Panc1 (cell line): ENCODE measurements at regions not wholly inside any gene's neighbourhood (a gene's known extent, or its start where the extent isn't known, plus 50 kb on each side); places are given as distances from the start of the nearest gene placed in this dataset.

ENCODE experiments used
- ATAC-seq: fragments of 200-7000 bp; cut with Tn5 transposase; 2 replicates; pipeline ENCODE4 v1.9.1; 2020; ENCODE audit warnings: mild to moderate bottlenecking, moderate library complexity
- BruUV-seq: library from RNA; stranded (reverse); fragments of 400-500 nt; replicated peaks from 2 replicates; lab custom pipeline; 2021; lab: Mats Ljungman, UMichigan
- CTCF ChIA-PET: fragments of 300-600 bp; sonication (Branson Sonifier 250); formaldehyde crosslinking; loops from one replicate; lab custom pipeline; 2022; ENCODE audit warnings: antibody characterized with exemption; lab: Charles Lee
- POLR2A ChIA-PET: fragments of 300-600 bp; sonication (Branson Sonifier 250); formaldehyde crosslinking; loops from one replicate; lab custom pipeline; 2022; ENCODE audit warnings: antibody characterized with exemption; lab: Charles Lee
- DNase-seq: peaks from one replicate; pipeline ENCODE4 v3.0.0-alpha.2; 2010; ENCODE audit warnings: low read depth, low spot score
- H3K27ac ChIP-seq: 2 replicates; pipeline ENCODE4 v1.5.1; 2011; ENCODE audit warnings: mild to moderate bottlenecking, low read length, inconsistent platforms
- H3K27me3 ChIP-seq: fragments of 200-500 bp; sonication (Bioruptor generic); 2 replicates; pipeline ENCODE4 v1.6.0; 2014; ENCODE audit warnings: low read length, inconsistent platforms; ENCODE audit not compliant: control insufficient read depth, insufficient read depth
- H3K36me3 ChIP-seq: fragments of 200-500 bp; sonication (Bioruptor generic); 2 replicates; pipeline ENCODE4 v1.5.1; 2014; ENCODE audit warnings: inconsistent platforms, mild to moderate bottlenecking, low read length, moderate library complexity; ENCODE audit not compliant: control insufficient read depth, insufficient read depth
- H3K4me1 ChIP-seq: 2 replicates; pipeline ENCODE4 v1.5.1; 2011; ENCODE audit warnings: inconsistent platforms, mild to moderate bottlenecking, low read length, moderate library complexity; ENCODE audit not compliant: control insufficient read depth, insufficient read depth
- H3K4me3 ChIP-seq, 2 experiments: 2 replicates each; pipeline ENCODE4 v1.5.1; 2011 to 2012; ENCODE audit warnings: low read depth in 2 of 2, low read length in 2 of 2, mild to moderate bottlenecking in 2 of 2, inconsistent platforms in 1 of 2, moderate library complexity in 1 of 2
- H3K9me3 ChIP-seq: fragments of 200-500 bp; sonication (Bioruptor generic); 2 replicates; pipeline ENCODE4 v1.5.1; 2014; ENCODE audit warnings: low read depth, mild to moderate bottlenecking, inconsistent platforms, low read length, moderate library complexity; ENCODE audit not compliant: control insufficient read depth, insufficient read depth
- POLR2AphosphoS5 ChIP-seq: IDR thresholded peaks from 2 replicates; pipeline ENCODE4 v1.6.1; 2012; ENCODE audit warnings: mild to moderate bottlenecking, low read depth, low read length, moderate library complexity
- SIN3A ChIP-seq: IDR thresholded peaks from 2 replicates; pipeline ENCODE4 v1.6.1; 2012; ENCODE audit warnings: low read depth, mild to moderate bottlenecking, low read length, moderate library complexity, borderline replicate concordance; ENCODE audit not compliant: insufficient read depth
- TCF7L2 ChIP-seq: IDR thresholded peaks from 2 replicates; pipeline ENCODE4 v1.6.1; 2011; ENCODE audit warnings: mild to moderate bottlenecking, low read depth, low read length, inconsistent platforms
- in situ Hi-C: cut with HindIII; loops from 2 replicates; pipeline ENCODE4 v1.10.0; 2016; ENCODE audit warnings: low sequenced_read_pairs, low pct_unique_long_range_greater_than_20kb
- intact Hi-C: fragments of 100-400 bp; cut with micrococcal nuclease; formaldehyde crosslinking; loops from one replicate; pipeline ENCODE4 v1.10.0; 2022; ENCODE audit not compliant: unreplicated experiment
- TF ChIP-seq, protein P1 (sequence below), 2 experiments: IDR thresholded peaks; 2 replicates each; pipeline ENCODE4 v1.6.1; 2011 to 2012; ENCODE audit warnings: low read depth in 2 of 2, control low read depth in 1 of 2, low read length in 1 of 2, mild to moderate bottlenecking in 1 of 2, moderate library complexity in 1 of 2; ENCODE audit not compliant: insufficient read depth in 1 of 2
- TF ChIP-seq, protein P2 (sequence below): fragments of 450-650 bp; IDR thresholded peaks from 2 replicates; pipeline ENCODE4 v1.5.1; 2017; ENCODE audit warnings: mild to moderate bottlenecking

DNA sequence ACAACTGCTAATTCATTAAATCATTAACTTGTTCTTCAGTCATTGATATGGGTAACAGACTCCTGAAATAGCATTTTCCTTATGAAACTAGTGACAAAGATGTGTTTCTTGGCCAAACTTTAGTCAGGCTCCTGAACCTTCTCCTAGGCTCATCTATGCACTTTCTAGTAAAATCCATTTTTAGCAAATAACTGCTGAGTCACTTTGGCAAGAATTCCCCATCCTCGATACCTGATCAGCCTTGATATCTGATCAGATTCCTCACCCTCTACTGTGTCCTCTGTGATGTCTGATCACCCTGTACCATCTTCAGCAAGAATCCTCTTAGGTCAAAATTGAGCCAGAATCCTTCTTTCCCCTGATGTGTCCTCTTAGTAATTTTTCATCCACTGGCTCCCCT is 161.2 kb upstream of the TAPT1 start:
- H3K9me3 ChIP-seq: no peaks in the 10 kb centered on the region
- no peaks in the 10 kb centered on the region for H3K4me1 ChIP-seq
- no peak overlapping the region for H3K4me3 ChIP-seq
- in situ Hi-C loops (no loop called here), intact Hi-C loops (no loop called here)
- no peak for ATAC-seq
- ChIA-PET POLR2A (no interaction called here), CTCF (no interaction called here)
- BruUV-seq: no TSS peak
- H3K36me3 ChIP-seq: no peaks in the 10 kb centered on the region
- no peaks in the 10 kb centered on the region for H3K27me3 ChIP-seq
- no peak for DNase-seq
- TF ChIP-seq TCF7L2 (no peak), SIN3A (no peak)
- no peak overlapping the region for H3K27ac ChIP-seq

DNA sequence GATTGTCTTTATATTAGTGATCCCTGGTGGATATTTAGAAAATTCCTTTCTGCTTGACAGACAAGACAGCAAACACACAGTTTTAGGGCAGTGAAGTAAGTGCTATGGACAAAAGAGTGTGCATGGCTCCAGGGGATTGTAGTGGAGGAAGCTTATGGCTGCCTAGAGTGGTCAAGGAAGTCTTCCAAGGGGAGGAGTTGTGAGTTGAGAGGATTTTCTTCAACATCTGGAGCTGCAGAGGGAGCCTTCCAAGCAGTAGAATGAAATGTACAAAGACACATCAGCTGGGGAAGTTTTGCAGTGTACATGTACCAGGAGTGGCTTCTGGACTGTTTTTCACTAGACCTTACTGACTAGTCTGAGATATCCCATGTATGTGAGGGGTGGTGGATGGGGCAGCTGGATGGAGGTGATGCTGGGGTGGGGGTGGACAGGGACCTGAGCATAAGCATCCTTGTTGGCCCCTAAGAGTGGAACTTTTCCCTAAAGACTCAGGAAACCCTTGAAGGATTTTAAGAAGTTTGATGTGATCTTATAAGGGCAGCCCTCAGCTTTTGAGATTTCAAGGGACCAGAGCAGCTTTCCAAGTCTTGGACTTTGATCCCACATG is 160.5 kb upstream of the TAPT1 start:
- H3K27ac ChIP-seq: no peak overlapping the region
- TF ChIP-seq SIN3A (no peak), POLR2AphosphoS5 (no peak), TCF7L2 (no peak)
- TF ChIP-seq, protein P1, sequence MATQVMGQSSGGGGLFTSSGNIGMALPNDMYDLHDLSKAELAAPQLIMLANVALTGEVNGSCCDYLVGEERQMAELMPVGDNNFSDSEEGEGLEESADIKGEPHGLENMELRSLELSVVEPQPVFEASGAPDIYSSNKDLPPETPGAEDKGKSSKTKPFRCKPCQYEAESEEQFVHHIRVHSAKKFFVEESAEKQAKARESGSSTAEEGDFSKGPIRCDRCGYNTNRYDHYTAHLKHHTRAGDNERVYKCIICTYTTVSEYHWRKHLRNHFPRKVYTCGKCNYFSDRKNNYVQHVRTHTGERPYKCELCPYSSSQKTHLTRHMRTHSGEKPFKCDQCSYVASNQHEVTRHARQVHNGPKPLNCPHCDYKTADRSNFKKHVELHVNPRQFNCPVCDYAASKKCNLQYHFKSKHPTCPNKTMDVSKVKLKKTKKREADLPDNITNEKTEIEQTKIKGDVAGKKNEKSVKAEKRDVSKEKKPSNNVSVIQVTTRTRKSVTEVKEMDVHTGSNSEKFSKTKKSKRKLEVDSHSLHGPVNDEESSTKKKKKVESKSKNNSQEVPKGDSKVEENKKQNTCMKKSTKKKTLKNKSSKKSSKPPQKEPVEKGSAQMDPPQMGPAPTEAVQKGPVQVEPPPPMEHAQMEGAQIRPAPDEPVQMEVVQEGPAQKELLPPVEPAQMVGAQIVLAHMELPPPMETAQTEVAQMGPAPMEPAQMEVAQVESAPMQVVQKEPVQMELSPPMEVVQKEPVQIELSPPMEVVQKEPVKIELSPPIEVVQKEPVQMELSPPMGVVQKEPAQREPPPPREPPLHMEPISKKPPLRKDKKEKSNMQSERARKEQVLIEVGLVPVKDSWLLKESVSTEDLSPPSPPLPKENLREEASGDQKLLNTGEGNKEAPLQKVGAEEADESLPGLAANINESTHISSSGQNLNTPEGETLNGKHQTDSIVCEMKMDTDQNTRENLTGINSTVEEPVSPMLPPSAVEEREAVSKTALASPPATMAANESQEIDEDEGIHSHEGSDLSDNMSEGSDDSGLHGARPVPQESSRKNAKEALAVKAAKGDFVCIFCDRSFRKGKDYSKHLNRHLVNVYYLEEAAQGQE (IDR thresholded peaks at IDR 0.05; ENCODE audit: insufficient read depth in 1 of 2, low read depth in 2 of 2, low read length in 1 of 2): no peak
- TF ChIP-seq, protein P2, sequence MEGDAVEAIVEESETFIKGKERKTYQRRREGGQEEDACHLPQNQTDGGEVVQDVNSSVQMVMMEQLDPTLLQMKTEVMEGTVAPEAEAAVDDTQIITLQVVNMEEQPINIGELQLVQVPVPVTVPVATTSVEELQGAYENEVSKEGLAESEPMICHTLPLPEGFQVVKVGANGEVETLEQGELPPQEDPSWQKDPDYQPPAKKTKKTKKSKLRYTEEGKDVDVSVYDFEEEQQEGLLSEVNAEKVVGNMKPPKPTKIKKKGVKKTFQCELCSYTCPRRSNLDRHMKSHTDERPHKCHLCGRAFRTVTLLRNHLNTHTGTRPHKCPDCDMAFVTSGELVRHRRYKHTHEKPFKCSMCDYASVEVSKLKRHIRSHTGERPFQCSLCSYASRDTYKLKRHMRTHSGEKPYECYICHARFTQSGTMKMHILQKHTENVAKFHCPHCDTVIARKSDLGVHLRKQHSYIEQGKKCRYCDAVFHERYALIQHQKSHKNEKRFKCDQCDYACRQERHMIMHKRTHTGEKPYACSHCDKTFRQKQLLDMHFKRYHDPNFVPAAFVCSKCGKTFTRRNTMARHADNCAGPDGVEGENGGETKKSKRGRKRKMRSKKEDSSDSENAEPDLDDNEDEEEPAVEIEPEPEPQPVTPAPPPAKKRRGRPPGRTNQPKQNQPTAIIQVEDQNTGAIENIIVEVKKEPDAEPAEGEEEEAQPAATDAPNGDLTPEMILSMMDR: no peak
- no peaks in the 10 kb centered on the region for H3K4me1 ChIP-seq
- in situ Hi-C loops (no loop called here), intact Hi-C loops (no loop called here)
- no TSS peak for BruUV-seq
- CTCF ChIA-PET: no interaction called here
- no peak for DNase-seq
- no peaks in the 10 kb centered on the region for H3K36me3 ChIP-seq
- no peak for ATAC-seq
- no peak overlapping the region for H3K4me3 ChIP-seq
- H3K27me3 ChIP-seq: no peaks in the 10 kb centered on the region
- no peaks in the 10 kb centered on the region for H3K9me3 ChIP-seq
- POLR2A ChIA-PET: no interaction called here

DNA sequence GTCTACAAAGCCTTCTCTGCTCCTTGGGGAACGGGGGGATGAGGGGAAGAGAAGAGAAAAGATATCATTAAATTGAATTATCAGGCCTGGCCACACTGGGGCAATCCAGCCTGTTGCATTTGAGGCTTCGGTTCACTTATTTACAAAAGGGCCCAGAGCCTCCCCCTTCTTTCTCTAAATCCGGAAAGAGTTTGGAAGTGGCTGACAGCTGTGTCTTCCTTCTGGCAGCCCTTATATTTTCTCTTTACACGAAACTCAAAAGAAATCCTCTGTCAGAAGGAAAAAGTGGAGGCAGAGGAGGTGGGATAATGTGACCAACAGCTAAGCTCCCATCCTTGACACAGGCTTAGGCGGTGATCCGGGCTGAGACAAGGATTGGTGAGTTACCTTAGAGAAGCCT is 158.3 kb upstream of the TAPT1 start:
- DNase-seq: no peak
- no peak overlapping the region for H3K4me3 ChIP-seq
- ChIA-PET CTCF (no interaction called here), POLR2A (no interaction called here)
- H3K27ac ChIP-seq: no peak overlapping the region
- no peaks in the 10 kb centered on the region for H3K9me3 ChIP-seq
- no peaks in the 10 kb centered on the region for H3K4me1 ChIP-seq
- intact Hi-C loops (no loop called here), in situ Hi-C loops (no loop called here)
- TF ChIP-seq, protein P1 (IDR thresholded peaks at IDR 0.05; ENCODE audit: insufficient read depth in 1 of 2, low read depth in 2 of 2, low read length in 1 of 2): no peak
- no peak for TF ChIP-seq POLR2AphosphoS5
- TF ChIP-seq, protein P2: no peak
- TF ChIP-seq TCF7L2: no peak
- TF ChIP-seq SIN3A: no peak
- no peak for ATAC-seq
- no TSS peak for BruUV-seq
- H3K36me3 ChIP-seq: no peaks in the 10 kb centered on the region
- H3K27me3 ChIP-seq: no peaks in the 10 kb centered on the region
